NB4 (cell line): ENCODE measurements at regions not wholly inside any gene's neighbourhood (a gene's known extent, or its start where the extent isn't known, plus 50 kb on each side); places are given as distances from the start of the nearest gene placed in this dataset.

Experiments used
- MYC ChIP-seq: IDR thresholded peaks from 2 replicates; pipeline ENCODE4 v1.6.1; 2011; ENCODE audit warnings: low read depth, low read length
- POLR2A ChIP-seq: IDR thresholded peaks from 2 replicates; pipeline ENCODE4 v1.6.1; 2011; ENCODE audit warnings: mild to moderate bottlenecking; ENCODE audit not compliant: insufficient read length; ENCODE audit errors: extremely low read depth
- TF ChIP-seq, protein P1 (sequence below): IDR thresholded peaks from one replicate; pipeline ENCODE4 v1.5.1; 2012; ENCODE audit warnings: low read depth, low read length
- TF ChIP-seq, protein P2 (sequence below): IDR thresholded peaks from 2 replicates; pipeline ENCODE4 v1.6.1; 2011; ENCODE audit warnings: low read depth, low read length

- TF ChIP-seq, protein P1, sequence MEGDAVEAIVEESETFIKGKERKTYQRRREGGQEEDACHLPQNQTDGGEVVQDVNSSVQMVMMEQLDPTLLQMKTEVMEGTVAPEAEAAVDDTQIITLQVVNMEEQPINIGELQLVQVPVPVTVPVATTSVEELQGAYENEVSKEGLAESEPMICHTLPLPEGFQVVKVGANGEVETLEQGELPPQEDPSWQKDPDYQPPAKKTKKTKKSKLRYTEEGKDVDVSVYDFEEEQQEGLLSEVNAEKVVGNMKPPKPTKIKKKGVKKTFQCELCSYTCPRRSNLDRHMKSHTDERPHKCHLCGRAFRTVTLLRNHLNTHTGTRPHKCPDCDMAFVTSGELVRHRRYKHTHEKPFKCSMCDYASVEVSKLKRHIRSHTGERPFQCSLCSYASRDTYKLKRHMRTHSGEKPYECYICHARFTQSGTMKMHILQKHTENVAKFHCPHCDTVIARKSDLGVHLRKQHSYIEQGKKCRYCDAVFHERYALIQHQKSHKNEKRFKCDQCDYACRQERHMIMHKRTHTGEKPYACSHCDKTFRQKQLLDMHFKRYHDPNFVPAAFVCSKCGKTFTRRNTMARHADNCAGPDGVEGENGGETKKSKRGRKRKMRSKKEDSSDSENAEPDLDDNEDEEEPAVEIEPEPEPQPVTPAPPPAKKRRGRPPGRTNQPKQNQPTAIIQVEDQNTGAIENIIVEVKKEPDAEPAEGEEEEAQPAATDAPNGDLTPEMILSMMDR = no peak
- no peak for TF ChIP-seq MYC
- no peak for TF ChIP-seq POLR2A
- TF ChIP-seq, protein P2, sequence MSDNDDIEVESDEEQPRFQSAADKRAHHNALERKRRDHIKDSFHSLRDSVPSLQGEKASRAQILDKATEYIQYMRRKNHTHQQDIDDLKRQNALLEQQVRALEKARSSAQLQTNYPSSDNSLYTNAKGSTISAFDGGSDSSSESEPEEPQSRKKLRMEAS = no peak
Observed at GRCh38 chr12:28631831-28632230, 441.6 kb downstream of the CCDC91 start.
